ENCODE measurements at regions not wholly inside any gene's neighbourhood (a gene's known extent, or its start where the extent isn't known, plus 50 kb on each side); places are given as distances from the start of the nearest gene placed in this dataset.
"Not testable (repeated sequence)": the region's sequence is repeated elsewhere in the genome, so short reads cannot be mapped to it uniquely, and the experiment has no call there.

- H3K36me3 Mint-ChIP-seq, result no peaks in the 10 kb centered on the region
- peak; percentile 47 for ATAC-seq
- no peaks in the 10 kb centered on the region for H3K4me1 Mint-ChIP-seq
- no peak overlapping the region for H3K27ac Mint-ChIP-seq
- no peaks in the 10 kb centered on the region for H3K27me3 Mint-ChIP-seq
- peaks cover 7% of the 10 kb centered on the region for H3K9me3 Mint-ChIP-seq
- no peak overlapping the region for H3K4me3 Mint-ChIP-seq
Observed at GRCh38 chr1:194889310-194889709, 1702.9 kb upstream of the B3GALT2 start.

- no peaks in the 10 kb centered on the region for H3K4me1 Mint-ChIP-seq
- no peak for ATAC-seq
- no peaks in the 10 kb centered on the region for H3K36me3 Mint-ChIP-seq
- H3K27ac Mint-ChIP-seq, result no peak overlapping the region
- no peaks in the 10 kb centered on the region for H3K27me3 Mint-ChIP-seq
- H3K9me3 Mint-ChIP-seq, result peaks cover 3% of the 10 kb centered on the region
- H3K4me3 Mint-ChIP-seq, result no peak overlapping the region
Observed at GRCh38 chr1:194870860-194871259, 1684.4 kb upstream of the B3GALT2 start.

GRCh38 chr1:194866153-194866552 lies 1679.7 kb upstream of the B3GALT2 start:
- ATAC-seq, result no peak
- no peaks in the 10 kb centered on the region for H3K36me3 Mint-ChIP-seq
- no peak overlapping the region for H3K4me3 Mint-ChIP-seq
- no peaks in the 10 kb centered on the region for H3K27me3 Mint-ChIP-seq
- no peak overlapping the region for H3K27ac Mint-ChIP-seq
- H3K4me1 Mint-ChIP-seq, result no peaks in the 10 kb centered on the region
- peaks cover 4% of the 10 kb centered on the region for H3K9me3 Mint-ChIP-seq

DNA sequence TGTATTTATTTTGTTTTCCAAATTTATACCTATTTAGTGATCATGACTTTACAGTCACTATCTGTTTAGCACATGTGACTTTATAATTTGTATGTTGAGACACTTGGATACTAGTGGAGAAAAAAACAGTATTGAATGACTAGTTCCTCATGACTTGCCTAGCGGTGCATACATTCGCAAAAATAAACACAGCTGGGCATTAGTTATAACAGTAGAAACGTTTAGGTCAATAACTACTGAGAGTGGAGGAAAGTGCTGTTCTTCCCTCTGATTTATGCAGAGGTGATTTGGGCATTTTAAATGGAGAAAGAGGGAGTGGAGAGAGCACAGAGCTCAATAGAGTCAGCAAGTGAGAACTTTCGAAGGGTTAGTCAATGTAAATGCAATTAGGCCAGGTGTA lies 1679.0 kb upstream of the B3GALT2 start:
- Mint-ChIP-seq H3K27me3 (no peaks in the 10 kb centered on the region), H3K9me3 (peaks cover 6% of the 10 kb centered on the region), H3K36me3 (no peaks in the 10 kb centered on the region), H3K27ac (no peak overlapping the region), H3K4me1 (no peaks in the 10 kb centered on the region), H3K4me3 (no peak overlapping the region)
- no peak for ATAC-seq

GRCh38 chr1:194862129-194862528 lies 1675.7 kb upstream of the B3GALT2 start:
- peaks cover 8% of the 10 kb centered on the region for H3K9me3 Mint-ChIP-seq
- no peak for ATAC-seq

GRCh38 chr1:194860248-194861201 lies 1674.1 kb upstream of the B3GALT2 start:
- peaks cover 8% of the 10 kb centered on the region for H3K9me3 Mint-ChIP-seq
- no peak for ATAC-seq

More at GRCh38 chr1:194862129-194862528, 1675.7 kb upstream of the B3GALT2 start:
- no peaks in the 10 kb centered on the region for H3K36me3 Mint-ChIP-seq
- H3K4me3 Mint-ChIP-seq, result no peak overlapping the region
- H3K4me1 Mint-ChIP-seq, result no peaks in the 10 kb centered on the region
- no peaks in the 10 kb centered on the region for H3K27me3 Mint-ChIP-seq
- H3K27ac Mint-ChIP-seq, result no peak overlapping the region

GRCh38 chr1:194859481-194860154 lies 1673.2 kb upstream of the B3GALT2 start:
- H3K27ac Mint-ChIP-seq, H3K4me3 Mint-ChIP-seq: not testable (repeated sequence)

More at GRCh38 chr1:194860248-194861201, 1674.1 kb upstream of the B3GALT2 start:
- Mint-ChIP-seq H3K4me3 (no peak overlapping the region), H3K27me3 (no peaks in the 10 kb centered on the region), H3K36me3 (no peaks in the 10 kb centered on the region), H3K4me1 (no peaks in the 10 kb centered on the region), H3K27ac (no peak overlapping the region)

GRCh38 chr1:194858811-194859480 lies 1672.5 kb upstream of the B3GALT2 start:
- not testable (repeated sequence) for ATAC-seq, H3K4me1 Mint-ChIP-seq, H3K36me3 Mint-ChIP-seq, H3K9me3 Mint-ChIP-seq, H3K27ac Mint-ChIP-seq, H3K27me3 Mint-ChIP-seq, H3K4me3 Mint-ChIP-seq

More at GRCh38 chr1:194859481-194860154, 1673.2 kb upstream of the B3GALT2 start:
- not testable (repeated sequence) for H3K36me3 Mint-ChIP-seq, H3K27me3 Mint-ChIP-seq, ATAC-seq, H3K4me1 Mint-ChIP-seq, H3K9me3 Mint-ChIP-seq

- Mint-ChIP-seq H3K27ac (no peak overlapping the region), H3K36me3 (no peaks in the 10 kb centered on the region), H3K4me1 (no peaks in the 10 kb centered on the region), H3K9me3 (peaks cover 8% of the 10 kb centered on the region), H3K27me3 (no peaks in the 10 kb centered on the region), H3K4me3 (no peak overlapping the region)
- ATAC-seq, result no peak
Observed at GRCh38 chr1:194857413-194857812, 1671.0 kb upstream of the B3GALT2 start.

DNA sequence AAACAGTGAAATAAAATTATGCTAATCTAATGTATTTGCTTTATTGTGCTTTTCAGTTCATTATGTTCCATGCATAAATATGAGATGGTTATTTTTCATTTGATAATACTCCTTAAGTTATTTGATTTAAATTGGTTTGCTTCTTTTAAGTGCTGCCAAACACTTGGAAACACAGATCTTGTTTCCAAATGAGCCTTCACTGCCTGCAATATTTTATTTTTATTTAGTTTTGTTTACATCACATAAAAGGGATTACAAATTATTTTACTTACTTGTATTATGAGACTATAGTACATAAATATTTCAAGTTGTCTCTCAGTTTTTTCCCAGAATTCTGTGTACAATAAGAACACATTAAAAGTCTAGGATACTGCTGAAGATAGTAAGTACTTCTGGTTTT lies 1662.4 kb upstream of the B3GALT2 start:
- H3K27ac Mint-ChIP-seq, result no peak overlapping the region
- H3K4me3 Mint-ChIP-seq, result no peak overlapping the region
- no peaks in the 10 kb centered on the region for H3K4me1 Mint-ChIP-seq
- H3K9me3 Mint-ChIP-seq, result no peaks in the 10 kb centered on the region
- no peaks in the 10 kb centered on the region for H3K36me3 Mint-ChIP-seq
- no peaks in the 10 kb centered on the region for H3K27me3 Mint-ChIP-seq
- ATAC-seq, result no peak

DNA sequence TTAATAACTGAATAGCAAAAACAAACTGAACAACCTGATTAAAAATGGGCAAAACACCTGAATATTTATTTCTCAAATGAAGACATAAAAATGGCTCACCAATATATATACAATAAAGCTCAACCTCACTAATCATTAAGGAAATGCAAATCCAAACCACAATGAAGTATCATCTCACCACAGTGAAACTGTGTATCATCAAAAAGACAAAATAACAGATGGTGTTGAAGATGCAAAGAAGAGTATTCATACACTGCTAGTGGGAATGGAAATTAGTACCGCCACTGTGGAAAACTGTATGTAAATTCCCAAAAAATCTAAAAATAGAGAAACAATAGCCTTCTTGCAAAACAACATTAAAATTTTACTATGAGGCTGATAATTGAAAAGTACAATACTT lies 1660.1 kb upstream of the B3GALT2 start:
- H3K9me3 Mint-ChIP-seq, result no peaks in the 10 kb centered on the region
- H3K36me3 Mint-ChIP-seq, result no peaks in the 10 kb centered on the region
- no peaks in the 10 kb centered on the region for H3K4me1 Mint-ChIP-seq
- no peaks in the 10 kb centered on the region for H3K27me3 Mint-ChIP-seq
- H3K4me3 Mint-ChIP-seq, result no peak overlapping the region
- no peak for ATAC-seq
- H3K27ac Mint-ChIP-seq, result no peak overlapping the region

GRCh38 chr1:194843077-194843476 lies 1656.7 kb upstream of the B3GALT2 start:
- H3K9me3 Mint-ChIP-seq, result peaks cover 8% of the 10 kb centered on the region
- no peak overlapping the region for H3K27ac Mint-ChIP-seq
- H3K27me3 Mint-ChIP-seq, result no peaks in the 10 kb centered on the region

DNA sequence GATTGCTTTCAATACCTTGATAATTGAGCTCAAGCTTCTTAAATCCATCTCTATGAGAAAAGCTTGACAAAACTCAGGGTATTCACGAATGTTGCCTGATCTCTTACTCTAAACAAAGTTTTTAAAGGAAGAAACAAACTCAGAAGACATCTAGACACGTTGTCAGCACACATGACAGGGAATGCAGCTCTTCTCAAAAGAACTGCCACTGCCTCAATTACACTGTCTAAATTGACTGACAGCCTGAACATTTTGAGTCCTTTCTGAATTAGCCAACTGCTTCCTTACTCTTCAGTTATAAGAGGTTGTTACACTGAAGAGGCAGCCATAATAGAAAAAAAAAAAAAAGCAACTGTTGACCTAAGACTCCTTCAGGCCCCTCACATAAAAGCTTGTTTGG lies 1646.7 kb upstream of the B3GALT2 start:
- Mint-ChIP-seq H3K27me3 (no peaks in the 10 kb centered on the region), H3K9me3 (no peaks in the 10 kb centered on the region), H3K27ac (no peak overlapping the region), H3K4me3 (no peak overlapping the region), H3K4me1 (peaks cover 9% of the 10 kb centered on the region), H3K36me3 (no peaks in the 10 kb centered on the region)
- ATAC-seq, result no peak

More at GRCh38 chr1:194843077-194843476, 1656.7 kb upstream of the B3GALT2 start:
- Mint-ChIP-seq H3K4me1 (no peaks in the 10 kb centered on the region), H3K36me3 (no peaks in the 10 kb centered on the region), H3K4me3 (no peak overlapping the region)
- ATAC-seq, result no peak

DNA sequence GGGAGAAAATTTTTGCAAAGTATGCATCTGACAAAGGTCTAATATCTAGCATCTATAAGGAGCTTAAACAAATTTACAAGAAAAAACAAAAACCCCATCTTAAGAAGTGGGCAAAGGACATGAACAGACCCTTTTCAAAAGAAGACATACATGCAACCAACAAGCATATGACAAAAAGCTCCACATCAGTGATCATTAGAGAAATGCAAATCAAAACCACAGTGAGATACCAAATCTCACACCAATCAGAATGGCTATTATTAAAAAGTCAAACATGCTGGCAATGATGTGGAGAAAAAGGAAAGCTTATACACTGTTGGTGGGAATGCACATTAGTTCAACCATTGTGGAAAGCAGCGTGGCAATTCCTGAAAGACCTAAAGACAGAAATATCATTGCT lies 1645.2 kb upstream of the B3GALT2 start:
- not testable (repeated sequence) for ATAC-seq, H3K27ac Mint-ChIP-seq, H3K9me3 Mint-ChIP-seq, H3K27me3 Mint-ChIP-seq, H3K4me3 Mint-ChIP-seq, H3K36me3 Mint-ChIP-seq, H3K4me1 Mint-ChIP-seq

DNA sequence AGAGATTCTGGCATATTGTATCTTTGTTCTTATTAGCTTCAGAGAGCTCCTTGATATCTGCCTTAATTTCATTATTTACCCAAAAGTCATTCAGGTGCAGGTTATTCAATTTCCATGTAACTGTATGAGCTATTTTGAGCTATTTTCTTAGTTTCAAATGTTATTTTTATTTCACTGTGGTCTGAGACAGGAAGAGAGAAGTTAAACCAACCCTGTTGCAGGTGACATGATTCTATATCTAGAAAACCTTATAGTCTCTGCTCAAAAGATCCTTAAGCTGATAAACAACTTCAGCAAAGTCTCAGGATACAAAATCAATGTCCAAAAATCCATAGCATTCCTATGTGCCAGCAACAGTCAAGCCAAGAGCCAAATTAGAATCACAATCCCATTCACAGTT lies 1644.0 kb upstream of the B3GALT2 start:
- Mint-ChIP-seq H3K27me3 (no peaks in the 10 kb centered on the region), H3K36me3 (no peaks in the 10 kb centered on the region), H3K9me3 (no peaks in the 10 kb centered on the region), H3K4me1 (peaks cover 9% of the 10 kb centered on the region), H3K27ac (no peak overlapping the region), H3K4me3 (no peak overlapping the region)
- no peak for ATAC-seq

Data from stimulated activated memory B cell treated with anti-CD40 and anti-IgM and Interleukin-4, amounts not matched to agents 10 μg/mL and 1 μg/mL and 100 μg/mL, for 72 hours (primary cell).